D721Med (cell line): ENCODE measurements at regions not wholly inside any gene's neighbourhood (a gene's known extent, or its start where the extent isn't known, plus 50 kb on each side); places are given as distances from the start of the nearest gene placed in this dataset.
"Not testable (repeated sequence)": the region's sequence is repeated elsewhere in the genome, so short reads cannot be mapped to it uniquely, and the experiment has no call there.

Experiments used
- DNase-seq: peaks from one replicate; pipeline ENCODE4 v3.0.0; 2011; ENCODE audit warnings: low spot score; ENCODE audit not compliant: insufficient read length
- FAIRE-seq: peaks from 2 replicates; lab custom pipeline; 2011; peaks lifted over from hg19 to GRCh38; lab: Jason Lieb, UNC
- CTCF ChIP-seq: IDR thresholded peaks from 2 replicates; pipeline ENCODE4 v1.5.1; 2012; ENCODE audit warnings: mild to moderate bottlenecking, control low read depth; ENCODE audit not compliant: insufficient read depth; ENCODE audit errors: missing control alignments

GRCh38 chr16:58882292-58882691, 148.2 kb upstream of the GOT2 start:
- TF ChIP-seq CTCF: no peak
- DNase-seq (no peak), FAIRE-seq (no peak)

GRCh38 chr16:58878641-58879040, 144.5 kb upstream of the GOT2 start:
- not testable (repeated sequence) for DNase-seq, FAIRE-seq

- TF ChIP-seq CTCF: no peak
- DNase-seq (no peak), FAIRE-seq (no peak)
These were observed 132.8 kb upstream of the GOT2 start for GRCh38 chr16:58866935-58867334.

- DNase-seq: no peak
- no peak for FAIRE-seq
- TF ChIP-seq CTCF: no peak
These were observed 129.6 kb upstream of the GOT2 start for GRCh38 chr16:58863761-58864160.

- no peak for FAIRE-seq
- no peak for DNase-seq
- TF ChIP-seq CTCF: no peak
These were observed 128.9 kb upstream of the GOT2 start for GRCh38 chr16:58863042-58863441.

- no peak for TF ChIP-seq CTCF
- FAIRE-seq (no peak), DNase-seq (no peak)
These were observed 128.4 kb upstream of the GOT2 start for GRCh38 chr16:58862334-58863021.

- DNase-seq: no peak
- TF ChIP-seq CTCF: no peak
- FAIRE-seq: no peak
These were observed 126.0 kb upstream of the GOT2 start for GRCh38 chr16:58859958-58860669.

- DNase-seq, FAIRE-seq: not testable (repeated sequence)
These were observed 124.5 kb upstream of the GOT2 start for GRCh38 chr16:58858577-58858976.
